CD4-positive, alpha-beta T cell (primary cell): ENCODE measurements at regions not wholly inside any gene's neighbourhood (a gene's known extent, or its start where the extent isn't known, plus 50 kb on each side); places are given as distances from the start of the nearest gene placed in this dataset.

Source experiments
- ATAC-seq: fragments of 200-7000 bp; cut with Tn5 transposase; one replicate; pipeline ENCODE4 v1.10.0; 2022; ENCODE audit warnings: mild to moderate bottlenecking; ENCODE audit not compliant: poor library complexity
- CTCF ChIA-PET: fragments of 350-600 bp; sonication (Branson Sonifier 250); formaldehyde crosslinking; loops from one replicate; lab custom pipeline; 2021; ENCODE audit warnings: antibody characterized with exemption, inconsistent platforms; lab: Charles Lee
- POLR2A ChIA-PET: fragments of 350-600 bp; sonication (Branson Sonifier 250); formaldehyde crosslinking; loops from one replicate; lab custom pipeline; 2021; ENCODE audit warnings: antibody characterized with exemption, inconsistent platforms; lab: Charles Lee
- DNase-seq, 14 experiments: peaks; one replicate each; pipeline ENCODE4 v3.0.0-alpha.2; 2013 to 2020; ENCODE audit warnings: mixed read lengths in 2 of 14
- H3K27ac ChIP-seq, 2 donors: one replicate each; pipeline versions ENCODE4 v1.5.1 to v1.7.0; 2013; ENCODE audit warnings: low read length in 2 of 2, low read depth in 1 of 2, mild to moderate bottlenecking in 1 of 2
- H3K27me3 ChIP-seq, 2 experiments: 1 replicate in 1 of 2; 2 replicates in 1 of 2; pipeline versions ENCODE4 v1.6.1 to v1.7.0; 2013; ENCODE audit warnings: low read length in 2 of 2, control low read depth in 1 of 2, mild to moderate bottlenecking in 1 of 2, moderate library complexity in 1 of 2; ENCODE audit not compliant: insufficient read depth in 2 of 2, control insufficient read depth in 1 of 2
- H3K36me3 ChIP-seq: one replicate; pipeline ENCODE4 v1.6.1; 2013; ENCODE audit warnings: low read length, control low read depth; ENCODE audit not compliant: insufficient read depth
- H3K4me1 ChIP-seq: one replicate; pipeline ENCODE4 v1.6.1; 2013; ENCODE audit warnings: low read length, control low read depth; ENCODE audit not compliant: insufficient read depth
- H3K4me3 ChIP-seq: one replicate; pipeline ENCODE4 v1.5.1; 2013; ENCODE audit warnings: mild to moderate bottlenecking, low read length, moderate library complexity
- H3K9me3 ChIP-seq, 2 experiments: 1 replicate in 1 of 2; 2 replicates in 1 of 2; pipeline versions ENCODE4 v1.6.1 to v1.7.0; 2013; ENCODE audit warnings: low read length in 2 of 2, mild to moderate bottlenecking in 2 of 2, control low read depth in 1 of 2, moderate library complexity in 1 of 2; ENCODE audit not compliant: control insufficient read depth in 1 of 2, insufficient read depth in 1 of 2
- H3K27ac Mint-ChIP-seq: one replicate; pipeline ENCODE4 v1.8.0; 2020; ENCODE audit warnings: mixed read lengths
- H3K27me3 Mint-ChIP-seq: one replicate; pipeline ENCODE4 v1.8.0; 2021; ENCODE audit warnings: mixed read lengths
- H3K36me3 Mint-ChIP-seq: one replicate; pipeline ENCODE4 v1.8.0; 2021; ENCODE audit warnings: low read depth, mixed read lengths
- H3K4me1 Mint-ChIP-seq: one replicate; pipeline ENCODE4 v1.8.0; 2021; ENCODE audit warnings: low read depth, mixed read lengths
- H3K4me3 Mint-ChIP-seq: one replicate; pipeline ENCODE4 v1.8.0; 2020; ENCODE audit warnings: mild to moderate bottlenecking, mixed read lengths
- H3K9me3 Mint-ChIP-seq: one replicate; pipeline ENCODE4 v1.8.0; 2020; ENCODE audit warnings: mixed read lengths
- intact Hi-C, 2 experiments: fragments of 100-400 bp; cut with DNase I in 1 of 2; cut with micrococcal nuclease in 1 of 2; formaldehyde crosslinking; loops; one replicate each; pipeline versions ENCODE4 v1.15.1 to v1.9.0; 2023 to 2025; cut with DNase I, micrococcal nuclease
- TF ChIP-seq, protein P1 (sequence below): fragments of 200-600 bp; IDR thresholded peaks from one replicate; pipeline ENCODE4 v1.8.0; 2022; ENCODE audit warnings: antibody characterized with exemption, mild to moderate bottlenecking

- H3K36me3 Mint-ChIP-seq: no peaks in the 10 kb centered on the region
- ChIA-PET POLR2A (no interaction called here), CTCF (no interaction called here)
- H3K9me3 Mint-ChIP-seq: no peaks in the 10 kb centered on the region
- no peak for DNase-seq
- TF ChIP-seq, protein P1, sequence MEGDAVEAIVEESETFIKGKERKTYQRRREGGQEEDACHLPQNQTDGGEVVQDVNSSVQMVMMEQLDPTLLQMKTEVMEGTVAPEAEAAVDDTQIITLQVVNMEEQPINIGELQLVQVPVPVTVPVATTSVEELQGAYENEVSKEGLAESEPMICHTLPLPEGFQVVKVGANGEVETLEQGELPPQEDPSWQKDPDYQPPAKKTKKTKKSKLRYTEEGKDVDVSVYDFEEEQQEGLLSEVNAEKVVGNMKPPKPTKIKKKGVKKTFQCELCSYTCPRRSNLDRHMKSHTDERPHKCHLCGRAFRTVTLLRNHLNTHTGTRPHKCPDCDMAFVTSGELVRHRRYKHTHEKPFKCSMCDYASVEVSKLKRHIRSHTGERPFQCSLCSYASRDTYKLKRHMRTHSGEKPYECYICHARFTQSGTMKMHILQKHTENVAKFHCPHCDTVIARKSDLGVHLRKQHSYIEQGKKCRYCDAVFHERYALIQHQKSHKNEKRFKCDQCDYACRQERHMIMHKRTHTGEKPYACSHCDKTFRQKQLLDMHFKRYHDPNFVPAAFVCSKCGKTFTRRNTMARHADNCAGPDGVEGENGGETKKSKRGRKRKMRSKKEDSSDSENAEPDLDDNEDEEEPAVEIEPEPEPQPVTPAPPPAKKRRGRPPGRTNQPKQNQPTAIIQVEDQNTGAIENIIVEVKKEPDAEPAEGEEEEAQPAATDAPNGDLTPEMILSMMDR: no peak
- H3K27ac Mint-ChIP-seq: no peak overlapping the region
- Histone ChIP-seq H3K27me3 (no peaks in the 10 kb centered on the region), H3K4me1 (no peaks in the 10 kb centered on the region), H3K9me3 (no peaks in the 10 kb centered on the region), H3K27ac (no peak overlapping the region), H3K4me3 (no peak overlapping the region), H3K36me3 (no peaks in the 10 kb centered on the region)
- H3K4me3 Mint-ChIP-seq: no peak overlapping the region
- ATAC-seq: no peak
- intact Hi-C loops: no loop called here
- H3K27me3 Mint-ChIP-seq: peaks cover 5% of the 10 kb centered on the region
- H3K4me1 Mint-ChIP-seq: no peaks in the 10 kb centered on the region
Measured at GRCh38 chr15:62647843-62648505, 394.6 kb upstream of the TPM1 start.

DNA sequence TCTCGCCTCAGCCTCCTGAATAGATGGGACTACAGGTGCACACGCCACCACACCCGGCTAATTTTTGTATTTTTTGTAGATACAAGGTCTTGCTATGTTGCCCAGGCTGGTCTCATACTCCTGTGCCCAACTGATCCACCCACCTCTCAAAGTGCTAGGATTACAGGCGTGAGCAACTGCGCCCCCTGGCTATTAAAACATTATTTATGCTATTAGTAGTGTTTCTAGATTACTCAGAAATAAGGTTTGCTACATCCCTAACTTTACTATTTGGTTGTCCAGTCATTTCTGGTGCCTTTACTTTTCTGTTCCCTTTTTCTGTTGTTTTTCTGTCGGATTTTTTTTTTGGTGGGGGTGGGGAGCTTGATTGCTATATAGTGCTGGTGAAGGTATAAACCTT is 393.6 kb upstream of the TPM1 start:
- no peaks in the 10 kb centered on the region for H3K36me3 ChIP-seq
- CTCF ChIA-PET: no interaction called here
- Mint-ChIP-seq H3K4me3 (no peak overlapping the region), H3K27ac (no peak overlapping the region), H3K36me3 (no peaks in the 10 kb centered on the region), H3K27me3 (peaks cover 5% of the 10 kb centered on the region), H3K4me1 (no peaks in the 10 kb centered on the region), H3K9me3 (no peaks in the 10 kb centered on the region)
- H3K27me3 ChIP-seq: no peaks in the 10 kb centered on the region
- POLR2A ChIA-PET: no interaction called here
- intact Hi-C loops: no loop called here
- no peaks in the 10 kb centered on the region for H3K9me3 ChIP-seq
- no peak overlapping the region for H3K27ac ChIP-seq
- TF ChIP-seq, protein P1: no peak
- H3K4me1 ChIP-seq: no peaks in the 10 kb centered on the region
- H3K4me3 ChIP-seq: no peak overlapping the region
- no peak for ATAC-seq
- no peak for DNase-seq

GRCh38 chr15:62649793-62650420 is 392.6 kb upstream of the TPM1 start:
- Mint-ChIP-seq H3K27me3 (peaks cover 5% of the 10 kb centered on the region), H3K36me3 (no peaks in the 10 kb centered on the region), H3K27ac (no peak overlapping the region), H3K4me1 (no peaks in the 10 kb centered on the region), H3K9me3 (no peaks in the 10 kb centered on the region), H3K4me3 (no peak overlapping the region)
- TF ChIP-seq, protein P1: no peak
- Histone ChIP-seq H3K4me1 (no peaks in the 10 kb centered on the region), H3K36me3 (no peaks in the 10 kb centered on the region), H3K4me3 (no peak overlapping the region), H3K27me3 (no peaks in the 10 kb centered on the region), H3K9me3 (no peaks in the 10 kb centered on the region), H3K27ac (no peak overlapping the region)
- ChIA-PET POLR2A (no interaction called here), CTCF (no interaction called here)
- ATAC-seq (no peak), DNase-seq (peak in 2 of 14 experiments; percentile 10 to 38)
- intact Hi-C loops: no loop called here
